Medulla oblongata (tissue), 1 donor: ENCODE measurements at regions not wholly inside any gene's neighbourhood (a gene's known extent, or its start where the extent isn't known, plus 50 kb on each side); places are given as distances from the start of the nearest gene placed in this dataset.
A peak's percentile ranks its signal among the peaks of the same experiment; 100 is the strongest.
"Not testable (repeated sequence)": the region's sequence is repeated elsewhere in the genome, so short reads cannot be mapped to it uniquely, and the experiment has no call there.

Experiments used
- DNase-seq: peaks from one replicate; pipeline ENCODE4 v3.0.0-alpha.2; 2015; ENCODE audit errors: extremely low spot score

DNA sequence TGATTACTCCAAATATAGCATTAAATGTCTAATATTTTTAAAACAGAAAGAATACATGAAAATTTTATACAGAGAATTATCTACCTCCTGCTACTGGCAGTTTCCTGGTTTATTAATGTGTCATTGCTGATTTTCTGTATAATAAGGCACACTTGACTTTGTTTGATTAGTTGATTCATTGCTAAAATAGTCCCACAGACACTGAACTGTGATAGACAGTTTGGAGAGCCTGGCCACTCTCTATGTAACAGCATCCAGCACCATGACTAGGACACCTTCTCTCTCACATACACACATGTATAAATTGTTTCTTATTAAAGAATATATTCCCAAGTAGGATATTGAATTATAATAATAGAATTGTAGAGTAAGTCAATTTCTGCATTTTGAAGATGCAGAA, 368.5 kb upstream of the SNX7 start:
- no peak for DNase-seq

- no peak for DNase-seq
Measured at GRCh38 chr1:98289311-98289710, 368.5 kb upstream of the DPYD start.

DNA sequence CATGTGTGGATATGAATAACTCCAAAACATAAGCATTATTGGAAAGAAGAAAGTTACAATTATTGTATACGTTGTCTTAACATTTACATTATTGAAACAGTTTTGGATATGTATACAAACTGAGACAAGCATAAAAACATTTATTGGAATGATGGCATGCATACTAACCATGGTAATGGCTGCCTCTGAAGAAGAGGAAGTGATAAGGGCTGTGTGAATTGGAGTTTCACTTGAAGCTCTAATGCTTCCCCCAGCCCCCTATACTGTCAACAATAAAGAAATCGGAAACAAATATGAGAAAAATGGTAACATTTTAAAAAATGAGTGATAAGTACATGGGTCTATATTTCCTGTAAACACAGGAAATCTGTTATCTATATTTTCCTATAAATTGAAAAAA, 367.7 kb upstream of the DPYD start:
- DNase-seq, result no peak

DNA sequence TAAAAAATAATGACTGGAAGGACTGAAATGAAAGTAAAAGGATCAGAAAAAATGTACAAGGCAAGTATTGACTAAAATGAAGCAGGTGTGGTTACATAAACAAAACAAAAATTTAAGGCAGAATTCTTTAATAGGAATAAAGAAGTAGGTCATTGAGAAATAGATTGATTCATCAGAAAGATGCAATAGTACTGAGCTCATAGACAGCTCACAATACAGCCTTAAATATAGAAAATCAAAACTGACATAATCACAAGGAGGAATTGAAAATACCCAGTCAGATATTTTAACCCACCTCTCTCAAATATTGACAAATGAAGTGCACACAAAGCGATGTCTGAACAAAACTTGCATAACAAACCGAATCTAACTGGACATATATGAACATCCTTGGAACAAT, 366.8 kb upstream of the DPYD start:
- no peak for DNase-seq

- no peak for DNase-seq
Measured at GRCh38 chr1:98286656-98287055, 365.8 kb upstream of the DPYD start.

DNA sequence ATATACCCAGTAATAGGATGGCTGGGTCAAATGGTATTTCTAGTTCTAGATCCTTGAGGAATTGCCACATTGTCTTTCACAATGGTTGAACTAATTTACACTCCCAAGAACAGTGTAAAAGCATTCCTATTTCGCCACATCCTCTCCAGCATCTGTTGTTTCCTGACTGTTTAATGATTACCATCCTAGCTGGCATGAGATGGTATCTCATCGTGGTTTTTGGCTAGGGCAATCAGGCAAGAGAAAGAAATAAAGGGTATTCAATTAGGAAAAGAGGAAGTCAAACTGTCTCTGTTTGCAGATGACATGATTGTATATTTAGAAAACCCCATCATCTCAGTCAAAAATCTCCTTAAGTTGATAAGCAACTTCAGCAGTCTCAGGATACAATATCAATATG, 364.5 kb upstream of the DPYD start:
- DNase-seq, result not testable (repeated sequence)

- DNase-seq, result no peak
Measured at GRCh38 chr1:98280049-98280448, 359.2 kb upstream of the DPYD start.

DNA sequence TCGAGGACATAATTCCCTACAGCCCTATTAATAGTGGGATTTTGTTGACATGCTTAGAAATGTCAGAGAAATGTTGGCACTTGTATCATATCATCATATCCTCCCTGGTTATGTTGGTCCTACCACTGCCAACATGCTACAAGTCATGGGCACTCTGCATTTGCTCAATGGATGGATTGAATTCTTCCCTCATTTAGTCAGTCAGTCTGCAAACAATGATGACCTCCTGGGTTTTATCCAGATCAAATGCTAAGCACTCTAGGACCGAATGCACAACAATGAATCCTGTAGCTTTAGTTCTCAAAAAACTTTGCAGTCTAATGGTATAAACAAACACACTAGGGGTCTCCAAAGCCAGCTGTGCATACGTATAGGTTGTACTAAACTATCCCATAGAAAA, 357.2 kb upstream of the DPYD start:
- no peak for DNase-seq

DNA sequence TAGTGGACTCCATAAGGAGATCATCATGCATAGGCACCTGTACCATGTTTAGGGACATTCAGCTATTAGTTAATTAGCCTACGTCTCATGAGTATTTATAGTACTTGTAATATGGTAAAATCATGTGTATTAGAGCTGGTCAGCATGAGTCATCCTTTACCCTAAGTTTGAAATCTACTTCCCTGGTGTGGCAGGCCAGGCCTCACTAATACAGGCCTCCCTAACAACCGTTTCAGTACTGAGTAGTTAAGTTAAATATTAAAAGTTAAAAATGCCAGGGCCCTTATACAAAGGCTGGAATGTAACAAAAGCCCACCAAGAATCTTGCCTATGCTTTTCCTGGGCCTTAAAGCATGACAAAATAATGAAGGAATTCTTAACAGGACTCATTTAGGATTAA, 356.3 kb upstream of the DPYD start:
- no peak for DNase-seq

- DNase-seq, result no peak
Measured at GRCh38 chr1:98276514-98276913, 355.7 kb upstream of the DPYD start.

GRCh38 chr1:98268316-98268715, 347.5 kb upstream of the DPYD start:
- DNase-seq, result no peak

GRCh38 chr1:98267423-98267822, 346.6 kb upstream of the DPYD start:
- DNase-seq, result no peak

DNA sequence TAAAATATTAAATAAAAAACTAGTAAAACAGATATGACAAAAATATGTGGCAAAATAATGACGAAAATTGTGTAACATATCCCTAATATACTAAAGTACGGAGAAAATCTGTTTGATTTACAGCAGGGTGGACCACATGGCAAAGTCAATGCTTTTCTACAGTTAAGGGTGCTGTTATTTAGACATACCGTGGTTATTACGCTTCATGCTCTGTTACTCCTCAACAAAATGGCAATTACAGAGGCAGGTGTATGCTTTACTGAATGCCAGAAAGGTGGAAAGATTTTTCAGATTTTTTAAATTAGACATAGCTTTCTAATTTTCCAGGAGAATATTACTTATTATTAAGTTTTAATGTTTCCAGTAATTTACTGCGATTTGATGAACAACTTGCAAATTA, 343.9 kb upstream of the DPYD start:
- DNase-seq, result no peak

DNA sequence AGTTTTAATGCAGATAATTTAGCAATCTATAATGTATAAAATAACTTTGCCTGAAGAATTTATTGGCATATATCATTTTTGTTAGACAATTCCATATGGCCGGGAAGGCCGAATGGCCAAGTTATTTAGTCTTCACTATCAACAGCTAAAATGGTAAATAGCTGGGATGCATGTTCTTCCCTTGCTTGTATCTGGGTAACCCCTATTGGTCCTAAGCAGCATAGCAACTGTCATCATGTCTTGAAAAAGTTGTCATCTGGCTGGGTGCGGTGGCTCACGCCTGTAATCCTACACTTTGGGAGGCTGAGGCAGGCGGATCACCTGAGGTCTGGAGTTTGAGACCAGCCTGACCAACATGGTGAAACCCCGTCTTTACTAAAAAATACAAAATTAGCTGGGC, 340.0 kb upstream of the DPYD start:
- no peak for DNase-seq

DNA sequence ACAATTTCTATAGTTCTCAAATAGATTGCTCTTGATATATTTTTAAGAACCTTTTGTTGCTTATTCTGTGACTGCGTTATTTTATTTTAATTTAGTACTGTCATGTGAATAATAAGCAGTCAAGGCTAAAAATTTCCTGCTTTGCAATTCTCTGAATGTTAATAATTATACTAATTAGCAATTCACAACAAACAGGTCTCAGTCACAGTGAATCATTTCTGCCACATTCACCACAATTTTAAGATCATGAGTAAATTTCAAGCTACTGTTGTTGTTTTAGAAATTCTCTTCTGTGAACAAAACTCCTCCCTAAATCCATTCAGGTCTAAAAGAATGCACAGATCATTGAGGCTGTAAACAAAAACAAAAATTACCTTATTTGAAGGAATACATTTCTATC, 339.6 kb upstream of the DPYD start:
- no peak for DNase-seq

GRCh38 chr1:98256700-98257099, 335.9 kb upstream of the DPYD start:
- DNase-seq, result no peak

DNA sequence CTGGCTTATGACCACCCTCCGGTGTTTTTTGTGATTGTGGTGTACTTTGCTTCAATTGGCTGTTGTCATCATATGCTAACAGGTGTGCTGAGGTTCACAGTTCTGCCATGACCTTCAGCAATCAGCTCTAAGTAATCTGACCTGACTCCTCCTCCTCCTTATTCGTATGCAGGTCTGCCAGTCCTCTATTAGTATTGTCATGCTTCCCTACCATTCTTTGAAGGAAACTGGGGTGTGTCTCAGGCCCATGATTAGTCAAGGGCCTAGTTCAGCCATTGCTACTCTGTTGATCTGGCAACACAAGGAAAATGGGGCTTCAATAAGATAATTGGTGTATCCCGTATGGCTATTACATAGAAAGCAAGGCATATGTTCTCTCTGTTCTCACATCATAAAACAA, 332.3 kb upstream of the DPYD start:
- DNase-seq, result no peak

GRCh38 chr1:98251497-98251896, 330.7 kb upstream of the DPYD start:
- no peak for DNase-seq

DNA sequence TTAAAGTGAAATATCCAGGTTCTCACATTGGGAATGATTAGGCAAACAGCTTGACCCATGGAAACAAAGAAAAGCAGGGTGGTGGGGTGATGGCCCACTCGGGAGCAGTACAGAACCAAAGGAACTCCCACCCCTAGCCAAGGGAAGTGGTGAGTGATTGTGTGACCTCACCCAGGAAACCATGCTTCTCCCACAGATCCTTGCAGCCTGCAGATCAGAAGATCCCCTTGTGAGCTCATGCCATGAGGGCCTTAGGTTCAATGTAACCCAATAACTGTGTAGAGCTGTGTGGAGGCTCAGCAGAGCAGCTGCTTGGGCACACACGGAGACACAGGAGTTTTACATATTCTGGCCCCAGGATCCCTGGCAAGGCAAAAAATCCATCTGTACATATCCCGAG, 311.8 kb upstream of the DPYD start:
- DNase-seq, result no peak

- DNase-seq, result no peak
Measured at GRCh38 chr1:98222706-98223105, 301.9 kb upstream of the DPYD start.

DNA sequence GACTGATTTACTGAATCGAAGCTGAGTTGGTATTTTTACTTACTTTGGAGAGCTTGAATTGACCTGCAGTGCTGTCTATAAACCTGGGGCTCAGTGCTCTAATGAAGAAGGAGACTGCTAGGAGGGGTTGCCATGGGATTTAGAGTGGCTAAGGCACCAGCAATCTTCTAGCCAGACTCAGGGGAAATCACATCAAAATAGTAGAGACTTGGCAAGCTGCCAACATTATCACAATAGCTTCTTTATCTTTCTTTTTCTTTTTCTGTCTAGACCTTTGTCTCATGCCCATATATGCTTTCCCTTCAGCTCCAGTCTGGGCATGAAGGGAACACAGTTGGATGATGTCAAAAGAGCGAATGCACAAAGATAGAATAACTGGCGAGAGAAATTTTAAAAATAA, 301.1 kb upstream of the DPYD start:
- peak; percentile 11 for DNase-seq

GRCh38 chr1:98217601-98218000, 296.8 kb upstream of the DPYD start:
- DNase-seq, result no peak

- no peak for DNase-seq
Measured at GRCh38 chr1:98216304-98216703, 295.5 kb upstream of the DPYD start.

GRCh38 chr1:98211271-98211845, 290.5 kb upstream of the DPYD start:
- no peak for DNase-seq

- DNase-seq, result no peak
Measured at GRCh38 chr1:98210563-98210962, 289.7 kb upstream of the DPYD start.
